Parathyroid adenoma (tissue), 2 donors: ENCODE measurements at regions not wholly inside any gene's neighbourhood (a gene's known extent, or its start where the extent isn't known, plus 50 kb on each side); places are given as distances from the start of the nearest gene placed in this dataset.

Source experiments
- H2AFZ ChIP-seq: fragments of 300-600 bp; sonication (generic); one replicate; pipeline ENCODE4 v1.7.0; 2017; ENCODE audit warnings: antibody characterized with exemption, mild to moderate bottlenecking
- H3K27ac ChIP-seq: fragments of 300-600 bp; sonication (generic); one replicate; pipeline ENCODE4 v1.7.0; 2017
- H3K27me3 ChIP-seq: fragments of 300-600 bp; sonication (generic); one replicate; pipeline ENCODE4 v1.7.0; 2017; ENCODE audit warnings: low read length; ENCODE audit not compliant: control insufficient read depth, insufficient read depth
- H3K36me3 ChIP-seq: fragments of 300-600 bp; sonication (generic); one replicate; pipeline ENCODE4 v1.7.0; 2017; ENCODE audit warnings: low read length; ENCODE audit not compliant: control insufficient read depth, insufficient read depth
- H3K4me1 ChIP-seq: fragments of 300-600 bp; sonication (generic); one replicate; pipeline ENCODE4 v1.7.0; 2017; ENCODE audit warnings: control low read depth
- H3K4me2 ChIP-seq: fragments of 300-600 bp; sonication (generic); one replicate; pipeline ENCODE4 v1.7.0; 2017; ENCODE audit warnings: low read length
- H3K4me3 ChIP-seq: fragments of 300-600 bp; sonication (generic); one replicate; pipeline ENCODE4 v1.7.0; 2017; ENCODE audit warnings: low read depth, low read length
- H3K79me2 ChIP-seq: fragments of 300-600 bp; sonication (generic); one replicate; pipeline ENCODE4 v1.7.0; 2017; ENCODE audit warnings: control low read depth
- H3K9ac ChIP-seq: fragments of 300-600 bp; sonication (generic); one replicate; pipeline ENCODE4 v1.7.0; 2017; ENCODE audit warnings: mild to moderate bottlenecking
- H3K9me3 ChIP-seq: fragments of 300-600 bp; sonication (generic); one replicate; pipeline ENCODE4 v1.7.0; 2017; ENCODE audit warnings: low read length; ENCODE audit not compliant: control insufficient read depth
- TF ChIP-seq, protein P1 (sequence below): fragments of 300-600 bp; sonication (generic); IDR thresholded peaks from one replicate; pipeline ENCODE4 v1.7.0; 2017; ENCODE audit warnings: antibody characterized with exemption, mild to moderate bottlenecking
- donor health status: primary hyperparathyroidism.

DNA sequence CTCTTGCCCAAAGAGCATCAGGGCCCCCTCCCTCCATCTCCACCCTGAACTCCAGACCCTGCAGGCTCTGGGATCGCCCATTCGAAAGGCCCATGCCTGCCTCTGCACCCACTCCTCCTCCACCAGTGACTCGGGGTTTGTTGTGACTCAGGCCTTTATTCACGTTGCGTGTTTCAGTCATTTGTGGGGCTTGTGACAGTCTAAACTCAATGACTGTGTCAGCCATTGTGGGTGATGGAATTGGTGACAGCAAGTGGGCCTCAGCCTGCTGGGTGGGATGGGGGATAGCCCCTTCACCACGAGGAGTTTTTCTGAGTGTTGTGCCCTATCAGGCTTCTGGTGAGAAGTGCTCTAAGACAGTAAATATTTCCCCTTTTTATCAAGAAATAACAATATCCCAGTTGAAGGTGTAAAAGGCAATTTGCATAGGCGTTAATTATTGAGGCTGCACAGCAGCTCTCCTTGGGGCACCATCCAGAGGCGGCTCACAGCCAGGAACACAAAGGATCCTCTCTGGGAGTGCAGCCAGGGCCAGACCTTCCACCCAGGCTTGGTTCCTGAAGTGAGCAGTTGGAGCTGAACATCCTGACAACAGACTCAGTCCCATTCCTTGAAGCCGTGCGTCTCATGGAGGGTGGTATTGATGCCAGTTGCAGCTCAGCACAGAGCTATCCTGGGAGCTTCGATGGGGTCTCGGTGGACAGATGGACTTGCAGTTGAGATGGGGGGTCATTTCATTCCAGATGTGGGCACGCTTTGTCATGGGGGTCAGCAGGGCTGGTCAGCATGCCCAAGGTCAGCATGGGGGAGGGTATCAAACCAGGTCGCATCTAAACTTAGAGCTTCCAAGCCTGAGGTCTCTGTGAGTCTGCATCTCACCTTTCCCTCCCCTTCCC lies 135.6 kb upstream of the CACNA1E start:
- TF ChIP-seq, protein P1, sequence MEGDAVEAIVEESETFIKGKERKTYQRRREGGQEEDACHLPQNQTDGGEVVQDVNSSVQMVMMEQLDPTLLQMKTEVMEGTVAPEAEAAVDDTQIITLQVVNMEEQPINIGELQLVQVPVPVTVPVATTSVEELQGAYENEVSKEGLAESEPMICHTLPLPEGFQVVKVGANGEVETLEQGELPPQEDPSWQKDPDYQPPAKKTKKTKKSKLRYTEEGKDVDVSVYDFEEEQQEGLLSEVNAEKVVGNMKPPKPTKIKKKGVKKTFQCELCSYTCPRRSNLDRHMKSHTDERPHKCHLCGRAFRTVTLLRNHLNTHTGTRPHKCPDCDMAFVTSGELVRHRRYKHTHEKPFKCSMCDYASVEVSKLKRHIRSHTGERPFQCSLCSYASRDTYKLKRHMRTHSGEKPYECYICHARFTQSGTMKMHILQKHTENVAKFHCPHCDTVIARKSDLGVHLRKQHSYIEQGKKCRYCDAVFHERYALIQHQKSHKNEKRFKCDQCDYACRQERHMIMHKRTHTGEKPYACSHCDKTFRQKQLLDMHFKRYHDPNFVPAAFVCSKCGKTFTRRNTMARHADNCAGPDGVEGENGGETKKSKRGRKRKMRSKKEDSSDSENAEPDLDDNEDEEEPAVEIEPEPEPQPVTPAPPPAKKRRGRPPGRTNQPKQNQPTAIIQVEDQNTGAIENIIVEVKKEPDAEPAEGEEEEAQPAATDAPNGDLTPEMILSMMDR = no peak
- Histone ChIP-seq H3K9ac (no peak overlapping the region), H3K4me1 (no peaks in the 10 kb centered on the region), H3K9me3 (no peaks in the 10 kb centered on the region), H3K79me2 (no peaks in the 10 kb centered on the region), H3K4me3 (no peak overlapping the region), H3K4me2 (no peak overlapping the region), H3K27me3 (no peaks in the 10 kb centered on the region), H2AFZ (no peak overlapping the region), H3K36me3 (no peaks in the 10 kb centered on the region), H3K27ac (no peak overlapping the region)

GRCh38 chr1:181349512-181349911 lies 133.8 kb upstream of the CACNA1E start:
- H3K4me2 ChIP-seq = no peak overlapping the region
- H3K27ac ChIP-seq = no peak overlapping the region
- no peaks in the 10 kb centered on the region for H3K4me1 ChIP-seq
- no peaks in the 10 kb centered on the region for H3K36me3 ChIP-seq
- H3K27me3 ChIP-seq = no peaks in the 10 kb centered on the region
- H3K79me2 ChIP-seq = no peaks in the 10 kb centered on the region
- no peak overlapping the region for H2AFZ ChIP-seq
- no peaks in the 10 kb centered on the region for H3K9me3 ChIP-seq
- H3K4me3 ChIP-seq = no peak overlapping the region
- TF ChIP-seq, protein P1 = no peak
- H3K9ac ChIP-seq = no peak overlapping the region

DNA sequence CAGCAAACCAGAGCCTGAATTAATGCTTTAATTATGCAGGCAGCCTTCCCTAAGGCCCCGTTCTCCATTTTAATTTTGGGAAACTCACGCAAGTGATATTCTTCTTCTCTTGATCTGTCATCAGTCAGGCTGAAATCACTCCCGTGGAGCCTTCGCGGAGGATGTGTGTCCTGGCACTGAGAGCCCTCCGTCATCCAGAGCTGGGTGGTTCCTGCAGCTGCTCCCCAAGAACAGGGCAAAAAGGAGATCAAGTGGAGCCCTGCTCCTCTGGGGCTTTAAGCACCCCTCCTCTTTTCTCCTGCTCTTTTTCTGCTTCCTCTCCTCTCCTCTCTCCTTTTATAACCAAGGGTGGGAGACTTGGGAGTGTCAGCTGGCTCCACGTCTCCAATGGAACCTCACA lies 133.2 kb upstream of the CACNA1E start:
- Histone ChIP-seq H3K9ac (no peak overlapping the region), H3K4me3 (no peak overlapping the region), H3K79me2 (no peaks in the 10 kb centered on the region), H3K36me3 (no peaks in the 10 kb centered on the region), H2AFZ (no peak overlapping the region), H3K27ac (no peak overlapping the region), H3K9me3 (no peaks in the 10 kb centered on the region), H3K27me3 (no peaks in the 10 kb centered on the region), H3K4me1 (no peaks in the 10 kb centered on the region), H3K4me2 (no peak overlapping the region)
- TF ChIP-seq, protein P1 = no peak

DNA sequence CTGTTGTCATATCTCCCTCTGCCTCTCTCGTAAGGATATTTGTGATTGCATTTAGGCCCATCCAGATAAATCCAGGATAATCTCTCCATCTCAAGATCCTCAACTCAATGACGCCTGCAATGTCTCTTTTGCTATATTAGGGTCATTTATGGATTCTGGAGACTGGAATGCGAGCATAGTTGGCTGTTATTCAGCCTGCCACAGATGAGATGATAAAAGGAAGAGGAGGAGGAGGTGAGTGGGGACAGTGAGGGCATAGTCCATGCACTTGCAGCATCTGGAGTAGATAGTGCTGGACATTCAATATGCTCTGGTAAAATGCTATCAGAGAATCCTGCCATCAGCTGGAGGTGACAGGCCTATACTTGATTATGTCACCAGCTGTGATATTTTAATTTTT lies 131.6 kb upstream of the CACNA1E start:
- Histone ChIP-seq H3K27ac (no peak overlapping the region), H3K36me3 (no peaks in the 10 kb centered on the region), H3K4me3 (no peak overlapping the region), H2AFZ (no peak overlapping the region), H3K79me2 (no peaks in the 10 kb centered on the region), H3K4me1 (no peaks in the 10 kb centered on the region), H3K27me3 (no peaks in the 10 kb centered on the region), H3K4me2 (no peak overlapping the region), H3K9ac (no peak overlapping the region), H3K9me3 (no peaks in the 10 kb centered on the region)
- TF ChIP-seq, protein P1 = no peak

- Histone ChIP-seq H3K36me3 (no peaks in the 10 kb centered on the region), H3K4me2 (no peak overlapping the region), H3K27ac (no peak overlapping the region), H3K4me3 (no peak overlapping the region), H3K9me3 (no peaks in the 10 kb centered on the region), H3K4me1 (no peaks in the 10 kb centered on the region), H3K9ac (no peak overlapping the region), H2AFZ (no peak overlapping the region), H3K27me3 (no peaks in the 10 kb centered on the region), H3K79me2 (no peaks in the 10 kb centered on the region)
- TF ChIP-seq, protein P1 = no peak
Observed at GRCh38 chr1:181352695-181353094, 130.6 kb upstream of the CACNA1E start.
